ENCODE measurements at regions not wholly inside any gene's neighbourhood (a gene's known extent, or its start where the extent isn't known, plus 50 kb on each side); places are given as distances from the start of the nearest gene placed in this dataset.

DNA sequence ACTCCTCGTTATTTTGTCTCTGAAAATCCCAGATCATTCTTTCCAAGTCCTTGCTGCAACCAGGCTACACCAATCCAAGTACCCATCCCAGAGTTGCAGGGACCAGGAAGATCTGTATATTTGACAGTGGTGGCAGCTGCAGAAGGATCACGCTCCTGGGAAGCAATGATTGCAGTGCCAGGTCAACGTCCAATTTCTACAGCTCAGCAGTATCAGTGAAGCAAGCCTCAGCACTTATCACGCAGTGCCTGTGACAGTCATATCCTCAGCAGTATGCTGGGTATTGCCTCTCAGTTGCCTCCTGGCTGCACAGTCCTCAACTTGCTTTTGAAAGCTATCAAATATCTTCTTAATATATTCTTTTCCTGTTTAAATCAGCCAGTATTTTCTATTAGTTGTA, 66.7 kb downstream of the BARHL2 start:
- Histone ChIP-seq H3K36me3 (ENCODE audit: control insufficient read depth, insufficient read depth, low read length) (no peaks in the 10 kb centered on the region), H3K4me3 (ENCODE audit: low read depth, low read length) (no peak overlapping the region), H3K4me1 (ENCODE audit: control insufficient read depth, insufficient read depth, low read length, poor library complexity, severe bottlenecking) (no peaks in the 10 kb centered on the region), H3K27ac (ENCODE audit: insufficient read depth, low read length, poor library complexity, severe bottlenecking) (no peak overlapping the region), H3K27me3 (ENCODE audit: control insufficient read depth, insufficient read depth, low read length) (no peaks in the 10 kb centered on the region), H3K9me3 (ENCODE audit: control insufficient read depth in 2 of 2, low read length in 2 of 2) (peaks cover 0 to 1% of the 10 kb centered on the region in 2 experiments)
- Mint-ChIP-seq H3K27ac (no peak overlapping the region), H3K9me3 (peaks cover 0 to 6% (median 2%) of the 10 kb centered on the region in 7 donors), H3K27me3 (peaks cover 8% of the 10 kb centered on the region), H3K36me3 (no peaks in the 10 kb centered on the region), H3K4me3 (no peak overlapping the region), H3K4me1 (no peaks in the 10 kb centered on the region)
- DNase-seq (no peak), ATAC-seq (ENCODE audit: low read depth in 2 of 2) (no peak)

- Histone ChIP-seq H3K27ac (ENCODE audit: insufficient read depth, low read length, poor library complexity, severe bottlenecking) (no peak overlapping the region), H3K4me3 (ENCODE audit: low read depth, low read length) (no peak overlapping the region), H3K36me3 (ENCODE audit: control insufficient read depth, insufficient read depth, low read length) (no peaks in the 10 kb centered on the region), H3K27me3 (ENCODE audit: control insufficient read depth, insufficient read depth, low read length) (no peaks in the 10 kb centered on the region), H3K9me3 (ENCODE audit: control insufficient read depth in 2 of 2, low read length in 2 of 2) (no peaks in the 10 kb centered on the region), H3K4me1 (ENCODE audit: control insufficient read depth, insufficient read depth, low read length, poor library complexity, severe bottlenecking) (no peaks in the 10 kb centered on the region)
- no peaks in the 10 kb centered on the region for H3K4me1 Mint-ChIP-seq
- no peak overlapping the region for H3K27ac Mint-ChIP-seq
- ATAC-seq (ENCODE audit: low read depth in 2 of 2) (no peak), DNase-seq (no peak)
- no peaks in the 10 kb centered on the region for H3K36me3 Mint-ChIP-seq
- no peak overlapping the region for H3K4me3 Mint-ChIP-seq
- H3K27me3 Mint-ChIP-seq = peaks cover 16% of the 10 kb centered on the region
- peaks cover 0 to 2% (median 0%) of the 10 kb centered on the region in 7 donors for H3K9me3 Mint-ChIP-seq
Observed at GRCh38 chr1:90640325-90640724, 76.8 kb downstream of the BARHL2 start.

DNA sequence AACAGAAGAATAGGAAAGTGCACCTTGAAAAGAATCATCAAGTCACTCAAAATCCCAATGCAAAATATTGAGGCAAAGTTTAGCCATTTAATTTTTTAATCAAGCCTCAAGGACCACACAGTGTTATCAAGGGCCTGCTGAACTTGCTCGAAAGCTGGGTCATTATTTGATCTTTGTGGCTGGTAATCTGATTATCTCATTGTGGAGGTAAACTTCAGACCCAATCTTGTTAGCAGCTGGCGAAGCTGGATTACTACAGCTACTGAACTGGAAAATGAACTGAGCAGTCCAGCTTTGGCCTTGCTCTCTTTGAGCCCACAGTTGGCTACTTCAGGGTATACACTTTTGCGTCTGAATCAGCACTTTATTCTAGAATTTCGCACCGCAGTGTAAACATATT, 94.4 kb downstream of the BARHL2 start:
- no peaks in the 10 kb centered on the region for H3K4me1 Mint-ChIP-seq
- no peaks in the 10 kb centered on the region for H3K9me3 ChIP-seq (ENCODE audit: control insufficient read depth in 2 of 2, low read length in 2 of 2)
- H3K27me3 Mint-ChIP-seq = peaks cover 5% of the 10 kb centered on the region
- H3K27ac ChIP-seq (ENCODE audit: insufficient read depth, low read length, poor library complexity, severe bottlenecking) = no peak overlapping the region
- H3K4me3 ChIP-seq (ENCODE audit: low read depth, low read length) = no peak overlapping the region
- no peaks in the 10 kb centered on the region for H3K36me3 ChIP-seq (ENCODE audit: control insufficient read depth, insufficient read depth, low read length)
- no peak overlapping the region for H3K27ac Mint-ChIP-seq
- DNase-seq (no peak), ATAC-seq (ENCODE audit: low read depth in 2 of 2) (no peak)
- H3K27me3 ChIP-seq (ENCODE audit: control insufficient read depth, insufficient read depth, low read length) = peaks cover 2% of the 10 kb centered on the region
- H3K36me3 Mint-ChIP-seq = no peaks in the 10 kb centered on the region
- no peak overlapping the region for H3K4me3 Mint-ChIP-seq
- peaks cover 0 to 3% (median 1%) of the 10 kb centered on the region in 7 donors for H3K9me3 Mint-ChIP-seq
- H3K4me1 ChIP-seq (ENCODE audit: control insufficient read depth, insufficient read depth, low read length, poor library complexity, severe bottlenecking) = no peaks in the 10 kb centered on the region

GRCh38 chr1:90621986-90622385, 95.1 kb downstream of the BARHL2 start:
- H3K9me3 Mint-ChIP-seq = peaks cover 0 to 3% (median 1%) of the 10 kb centered on the region in 7 donors

GRCh38 chr1:90616395-90616794, 100.7 kb downstream of the BARHL2 start:
- Histone ChIP-seq H3K4me1 (ENCODE audit: control insufficient read depth, insufficient read depth, low read length, poor library complexity, severe bottlenecking) (no peaks in the 10 kb centered on the region), H3K36me3 (ENCODE audit: control insufficient read depth, insufficient read depth, low read length) (no peaks in the 10 kb centered on the region), H3K4me3 (ENCODE audit: low read depth, low read length) (no peak overlapping the region), H3K27me3 (ENCODE audit: control insufficient read depth, insufficient read depth, low read length) (no peaks in the 10 kb centered on the region), H3K27ac (ENCODE audit: insufficient read depth, low read length, poor library complexity, severe bottlenecking) (no peak overlapping the region), H3K9me3 (ENCODE audit: control insufficient read depth in 2 of 2, low read length in 2 of 2) (no peaks in the 10 kb centered on the region)
- Mint-ChIP-seq H3K27ac (no peak overlapping the region), H3K4me1 (peaks cover 0 to 2% (median 0%) of the 10 kb centered on the region in 4 donors), H3K36me3 (no peaks in the 10 kb centered on the region), H3K9me3 (peaks cover 0 to 2% (median 1%) of the 10 kb centered on the region in 7 donors), H3K4me3 (no peak overlapping the region), H3K27me3 (peaks cover 9% of the 10 kb centered on the region)
- DNase-seq = no peak
- no peak for ATAC-seq (ENCODE audit: low read depth in 2 of 2)

More at GRCh38 chr1:90621986-90622385, 95.1 kb downstream of the BARHL2 start:
- DNase-seq (no peak), ATAC-seq (ENCODE audit: low read depth in 2 of 2) (no peak)
- H3K9me3 ChIP-seq (ENCODE audit: control insufficient read depth in 2 of 2, low read length in 2 of 2) = no peaks in the 10 kb centered on the region
- peaks cover 2% of the 10 kb centered on the region for H3K27me3 ChIP-seq (ENCODE audit: control insufficient read depth, insufficient read depth, low read length)
- H3K4me1 Mint-ChIP-seq = no peaks in the 10 kb centered on the region
- peaks cover 5% of the 10 kb centered on the region for H3K27me3 Mint-ChIP-seq
- H3K4me3 Mint-ChIP-seq = no peak overlapping the region
- no peaks in the 10 kb centered on the region for H3K4me1 ChIP-seq (ENCODE audit: control insufficient read depth, insufficient read depth, low read length, poor library complexity, severe bottlenecking)
- no peaks in the 10 kb centered on the region for H3K36me3 Mint-ChIP-seq
- no peak overlapping the region for H3K4me3 ChIP-seq (ENCODE audit: low read depth, low read length)
- H3K27ac Mint-ChIP-seq = no peak overlapping the region
- H3K27ac ChIP-seq (ENCODE audit: insufficient read depth, low read length, poor library complexity, severe bottlenecking) = no peak overlapping the region
- no peaks in the 10 kb centered on the region for H3K36me3 ChIP-seq (ENCODE audit: control insufficient read depth, insufficient read depth, low read length)

DNA sequence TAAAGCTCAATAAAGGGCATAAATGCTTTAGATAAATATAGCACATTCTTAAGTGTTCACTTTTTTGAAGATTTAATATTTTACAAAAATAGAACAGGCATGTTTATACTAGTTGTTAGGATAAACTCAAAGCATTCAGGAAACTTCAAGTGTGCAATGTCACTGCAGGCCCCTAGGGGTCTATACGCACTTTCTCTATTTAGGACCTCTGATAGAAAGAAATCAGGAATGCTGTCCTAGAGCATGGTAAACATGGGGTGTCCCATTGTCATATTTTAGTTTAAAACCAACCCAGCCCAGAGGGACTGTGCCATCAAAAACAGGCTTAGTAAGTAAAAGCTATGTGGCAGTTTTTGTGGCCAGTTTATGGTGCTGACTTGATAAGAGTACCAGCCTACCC, 102.2 kb downstream of the BARHL2 start:
- Histone ChIP-seq H3K9me3 (ENCODE audit: control insufficient read depth in 2 of 2, low read length in 2 of 2) (no peaks in the 10 kb centered on the region), H3K4me3 (ENCODE audit: low read depth, low read length) (no peak overlapping the region), H3K27ac (ENCODE audit: insufficient read depth, low read length, poor library complexity, severe bottlenecking) (no peak overlapping the region), H3K36me3 (ENCODE audit: control insufficient read depth, insufficient read depth, low read length) (no peaks in the 10 kb centered on the region), H3K4me1 (ENCODE audit: control insufficient read depth, insufficient read depth, low read length, poor library complexity, severe bottlenecking) (no peaks in the 10 kb centered on the region), H3K27me3 (ENCODE audit: control insufficient read depth, insufficient read depth, low read length) (no peaks in the 10 kb centered on the region)
- Mint-ChIP-seq H3K9me3 (peaks cover 0 to 2% (median 1%) of the 10 kb centered on the region in 7 donors), H3K27me3 (peaks cover 9% of the 10 kb centered on the region), H3K27ac (no peak overlapping the region), H3K4me3 (no peak overlapping the region), H3K4me1 (peaks cover 0 to 2% (median 0%) of the 10 kb centered on the region in 4 donors), H3K36me3 (no peaks in the 10 kb centered on the region)
- DNase-seq = no peak
- ATAC-seq (ENCODE audit: low read depth in 2 of 2) = no peak

DNA sequence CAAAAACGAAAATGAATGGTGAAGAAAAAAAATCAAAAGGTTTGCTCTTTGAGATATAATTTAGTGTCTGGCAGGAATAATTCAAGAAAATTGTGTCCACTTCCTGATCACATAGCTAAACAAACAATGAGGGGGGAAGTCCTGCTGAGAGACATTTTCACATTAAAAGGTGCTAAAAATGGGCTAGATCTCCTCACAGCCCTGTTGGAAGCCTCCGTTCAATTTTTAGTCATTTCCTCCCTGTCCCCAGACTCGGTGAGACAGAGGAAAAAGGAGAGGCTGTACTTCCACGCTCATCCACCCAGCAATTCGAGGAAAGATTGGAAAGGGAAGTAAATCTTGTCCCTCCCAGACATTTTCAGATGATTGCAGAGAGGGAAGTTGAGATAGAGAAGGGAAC, 103.7 kb downstream of the BARHL2 start:
- ATAC-seq (ENCODE audit: low read depth in 2 of 2) (no peak), DNase-seq (no peak)
- Mint-ChIP-seq H3K4me3 (no peak overlapping the region), H3K27me3 (peaks cover 4% of the 10 kb centered on the region), H3K9me3 (no peaks in the 10 kb centered on the region), H3K4me1 (peaks cover 0 to 2% (median 0%) of the 10 kb centered on the region in 4 donors), H3K27ac (no peak overlapping the region), H3K36me3 (no peaks in the 10 kb centered on the region)
- Histone ChIP-seq H3K36me3 (ENCODE audit: control insufficient read depth, insufficient read depth, low read length) (no peaks in the 10 kb centered on the region), H3K9me3 (ENCODE audit: control insufficient read depth in 2 of 2, low read length in 2 of 2) (no peaks in the 10 kb centered on the region), H3K4me3 (ENCODE audit: low read depth, low read length) (no peak overlapping the region), H3K4me1 (ENCODE audit: control insufficient read depth, insufficient read depth, low read length, poor library complexity, severe bottlenecking) (no peaks in the 10 kb centered on the region), H3K27me3 (ENCODE audit: control insufficient read depth, insufficient read depth, low read length) (no peaks in the 10 kb centered on the region), H3K27ac (ENCODE audit: insufficient read depth, low read length, poor library complexity, severe bottlenecking) (no peak overlapping the region)

- H3K4me1 Mint-ChIP-seq = peaks cover 0 to 2% (median 0%) of the 10 kb centered on the region in 4 donors
- no peak overlapping the region for H3K27ac Mint-ChIP-seq
- no peaks in the 10 kb centered on the region for H3K27me3 ChIP-seq (ENCODE audit: control insufficient read depth, insufficient read depth, low read length)
- H3K4me3 Mint-ChIP-seq = no peak overlapping the region
- H3K9me3 ChIP-seq (ENCODE audit: control insufficient read depth in 2 of 2, low read length in 2 of 2) = no peaks in the 10 kb centered on the region
- no peak overlapping the region for H3K4me3 ChIP-seq (ENCODE audit: low read depth, low read length)
- no peaks in the 10 kb centered on the region for H3K36me3 ChIP-seq (ENCODE audit: control insufficient read depth, insufficient read depth, low read length)
- DNase-seq (no peak), ATAC-seq (ENCODE audit: low read depth in 2 of 2) (no peak)
- H3K4me1 ChIP-seq (ENCODE audit: control insufficient read depth, insufficient read depth, low read length, poor library complexity, severe bottlenecking) = no peaks in the 10 kb centered on the region
- H3K36me3 Mint-ChIP-seq = no peaks in the 10 kb centered on the region
- peaks cover 0 to 1% (median 0%) of the 10 kb centered on the region in 7 donors for H3K9me3 Mint-ChIP-seq
- no peak overlapping the region for H3K27ac ChIP-seq (ENCODE audit: insufficient read depth, low read length, poor library complexity, severe bottlenecking)
- H3K27me3 Mint-ChIP-seq = peaks cover 4% of the 10 kb centered on the region
Observed at GRCh38 chr1:90612033-90612432, 105.1 kb downstream of the BARHL2 start.
